HS-27A (cell line): ENCODE measurements at regions not wholly inside any gene's neighbourhood (a gene's known extent, or its start where the extent isn't known, plus 50 kb on each side); places are given as distances from the start of the nearest gene placed in this dataset.

Experiments used
- DNase-seq: peaks from one replicate; pipeline ENCODE4 v3.0.0-alpha.2; 2012; ENCODE audit warnings: low read depth, missing footprints

DNA sequence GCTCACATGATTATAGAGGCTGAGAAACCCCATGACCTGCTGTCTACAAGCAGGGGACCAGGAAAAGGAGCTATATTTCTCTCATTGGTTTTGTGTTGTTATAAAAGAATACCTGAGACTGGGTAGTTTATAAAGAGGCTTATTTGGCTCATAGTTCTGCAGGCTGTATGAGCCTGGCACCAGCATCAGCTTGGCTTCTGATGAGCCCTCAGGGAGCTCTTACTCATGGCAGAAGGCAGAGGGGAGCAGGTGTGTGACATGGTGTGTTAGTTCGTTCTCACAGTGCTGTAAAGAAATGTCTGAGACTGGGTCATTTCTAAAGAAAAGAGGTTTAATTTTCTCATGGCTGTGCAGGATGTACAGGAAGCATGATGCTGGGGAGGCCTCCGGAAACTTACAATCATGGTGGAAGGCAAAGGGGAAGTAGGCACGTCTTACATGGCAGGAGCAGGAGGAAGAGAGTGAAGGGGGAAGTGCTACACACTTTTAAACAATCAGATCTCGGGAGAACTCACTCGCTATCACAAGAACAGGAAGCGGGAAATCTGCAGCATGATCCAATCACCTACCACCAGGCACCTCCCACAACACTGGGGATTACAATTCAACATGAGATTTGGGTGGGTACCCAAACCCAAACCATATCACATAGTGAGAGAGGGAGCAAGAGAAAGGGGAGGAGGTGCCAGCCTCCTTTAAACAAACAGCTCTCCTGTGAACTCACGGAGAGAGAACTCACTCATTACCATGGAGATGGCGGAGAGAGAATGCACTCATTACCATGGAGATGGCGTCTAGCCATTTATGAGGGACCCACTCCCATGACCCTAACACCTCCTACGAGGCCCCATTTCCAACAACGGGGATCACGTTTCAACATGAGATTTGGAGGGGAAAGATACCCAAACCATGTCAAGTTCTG is 133.4 kb downstream of the JCAD start:
- no peak for DNase-seq

DNA sequence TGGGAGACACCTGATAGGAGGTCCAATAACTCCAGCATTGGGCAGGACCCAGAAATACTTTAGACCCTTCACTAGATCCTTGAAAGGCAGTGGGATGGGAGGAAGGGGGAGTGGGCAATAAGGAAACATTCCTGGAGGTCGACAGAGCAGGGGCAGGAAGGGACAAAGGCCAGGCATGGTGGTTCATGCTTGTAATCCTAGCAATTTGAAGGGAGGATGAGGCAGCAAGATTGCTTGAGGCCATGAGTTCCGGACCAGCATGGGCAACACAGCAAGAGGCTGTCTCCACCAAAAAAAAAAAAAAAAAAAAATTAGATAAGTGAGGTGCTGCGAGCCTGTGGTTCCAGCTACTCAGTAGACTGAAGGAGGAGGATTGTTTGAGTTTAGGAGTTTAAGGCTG is 134.9 kb downstream of the JCAD start:
- DNase-seq, result no peak

DNA sequence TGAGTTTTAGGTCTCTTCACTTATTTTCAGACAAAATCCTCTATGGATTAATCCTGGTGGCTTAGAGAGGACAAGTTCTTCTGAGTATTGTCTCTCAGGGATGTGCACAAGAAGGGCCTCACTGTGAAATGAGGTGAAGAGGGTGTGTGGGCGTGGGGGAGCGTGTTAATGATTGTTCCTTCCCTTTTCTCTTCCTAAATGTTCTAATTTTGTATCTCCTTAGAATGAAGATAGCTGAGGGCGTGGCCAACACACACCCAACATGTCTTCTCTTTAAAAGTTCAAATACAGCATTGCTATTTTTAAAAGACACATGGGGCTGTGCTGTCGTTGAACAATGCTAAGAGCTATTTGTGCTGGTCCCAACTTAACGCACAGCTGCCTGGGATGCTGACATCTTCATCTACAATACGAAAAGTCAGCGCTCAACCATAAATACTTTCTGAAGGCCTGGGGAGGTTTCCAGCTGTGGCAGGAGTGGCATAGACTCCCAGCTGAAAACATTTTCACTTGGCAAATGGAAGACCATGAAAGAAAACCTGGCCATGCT is 135.9 kb downstream of the JCAD start:
- DNase-seq, result no peak

DNA sequence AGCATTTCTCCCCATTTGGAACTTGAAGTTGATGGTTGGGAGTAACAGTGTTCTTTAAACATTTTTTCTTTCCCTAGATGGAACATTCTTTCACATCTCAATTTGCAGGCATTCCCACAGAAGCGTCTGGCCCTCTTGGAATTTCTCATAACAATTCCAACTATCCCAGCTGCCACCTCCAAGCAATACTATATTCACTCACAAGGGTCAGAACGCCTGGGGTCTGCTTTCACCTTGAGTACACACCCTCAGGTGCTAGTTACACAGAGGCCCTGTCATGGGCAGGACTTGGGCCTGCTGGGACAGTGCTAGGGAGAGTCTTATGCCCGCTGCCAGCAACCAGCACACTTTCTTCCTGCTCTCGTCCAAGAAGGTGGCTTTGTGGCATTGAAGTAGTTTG is 136.5 kb downstream of the JCAD start:
- DNase-seq, result no peak

DNA sequence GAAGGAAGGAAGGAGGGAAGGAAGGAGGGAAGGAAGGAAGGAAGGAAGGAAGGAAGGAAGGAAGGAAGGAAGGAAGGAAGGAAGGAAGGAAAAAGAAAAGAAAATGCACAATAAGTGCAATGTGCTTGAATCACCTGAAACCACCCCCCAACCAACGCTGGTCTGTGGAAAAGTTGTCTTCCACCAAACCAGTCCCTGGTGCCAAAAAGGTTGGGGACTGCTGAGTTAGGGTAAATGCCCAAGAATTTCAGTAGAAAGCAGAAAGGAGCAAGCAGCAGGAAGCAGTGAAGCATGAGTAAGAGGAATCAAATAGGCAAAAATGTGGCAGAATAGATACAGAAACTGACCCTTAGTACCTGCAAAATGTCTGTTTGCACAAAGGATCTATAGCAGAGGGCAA is 137.2 kb downstream of the JCAD start:
- DNase-seq, result no peak

DNA sequence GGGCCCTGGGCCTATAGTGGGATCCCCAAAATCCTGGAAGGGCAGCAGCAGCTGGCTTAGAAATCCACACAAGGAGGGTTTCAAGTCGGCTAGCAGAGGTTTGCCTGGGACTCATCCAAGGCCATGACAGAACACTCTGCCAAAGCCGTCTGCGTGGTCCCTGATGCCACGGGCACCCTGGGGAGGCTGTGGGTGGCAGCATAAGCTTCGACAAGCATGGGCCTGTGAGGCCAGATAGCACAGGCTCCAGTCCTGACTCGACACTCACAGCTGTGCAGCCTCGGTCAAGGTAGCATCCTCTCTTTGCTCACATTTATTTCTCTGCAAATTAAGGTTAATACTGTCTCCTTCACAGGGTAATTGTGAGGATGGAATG is 138.3 kb downstream of the JCAD start:
- no peak for DNase-seq

DNA sequence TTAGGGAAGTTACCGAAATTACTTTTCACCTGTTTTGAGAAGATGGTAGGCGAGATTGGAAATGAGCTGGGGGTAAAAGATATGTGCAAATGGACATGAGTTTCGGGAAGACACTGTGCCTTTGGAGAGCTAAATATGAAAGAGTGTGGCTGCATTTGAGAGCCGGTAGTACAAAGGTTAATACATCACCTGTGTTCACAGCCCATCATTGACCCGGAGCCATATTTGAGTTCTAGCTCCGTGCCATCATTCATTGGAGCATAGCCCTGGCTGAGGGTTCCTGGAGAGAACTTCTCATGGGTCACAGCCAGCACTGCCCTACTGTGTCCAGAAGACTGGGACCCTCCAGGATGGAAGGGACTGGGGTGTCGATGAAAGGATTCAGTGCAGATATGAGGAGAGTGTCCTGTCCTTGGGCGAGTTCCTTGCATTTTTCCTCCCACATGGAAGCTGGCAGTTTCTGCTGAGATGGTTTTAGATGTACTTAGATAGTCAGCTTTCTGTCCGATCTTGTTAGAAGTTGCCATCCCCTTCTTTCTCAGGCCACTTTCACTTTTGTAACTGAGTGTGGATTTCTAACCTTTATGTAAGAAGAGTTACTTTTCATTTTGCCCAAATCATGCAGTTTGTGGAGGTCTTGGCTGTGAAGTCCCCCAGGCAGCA is 138.8 kb downstream of the JCAD start:
- DNase-seq, result no peak

DNA sequence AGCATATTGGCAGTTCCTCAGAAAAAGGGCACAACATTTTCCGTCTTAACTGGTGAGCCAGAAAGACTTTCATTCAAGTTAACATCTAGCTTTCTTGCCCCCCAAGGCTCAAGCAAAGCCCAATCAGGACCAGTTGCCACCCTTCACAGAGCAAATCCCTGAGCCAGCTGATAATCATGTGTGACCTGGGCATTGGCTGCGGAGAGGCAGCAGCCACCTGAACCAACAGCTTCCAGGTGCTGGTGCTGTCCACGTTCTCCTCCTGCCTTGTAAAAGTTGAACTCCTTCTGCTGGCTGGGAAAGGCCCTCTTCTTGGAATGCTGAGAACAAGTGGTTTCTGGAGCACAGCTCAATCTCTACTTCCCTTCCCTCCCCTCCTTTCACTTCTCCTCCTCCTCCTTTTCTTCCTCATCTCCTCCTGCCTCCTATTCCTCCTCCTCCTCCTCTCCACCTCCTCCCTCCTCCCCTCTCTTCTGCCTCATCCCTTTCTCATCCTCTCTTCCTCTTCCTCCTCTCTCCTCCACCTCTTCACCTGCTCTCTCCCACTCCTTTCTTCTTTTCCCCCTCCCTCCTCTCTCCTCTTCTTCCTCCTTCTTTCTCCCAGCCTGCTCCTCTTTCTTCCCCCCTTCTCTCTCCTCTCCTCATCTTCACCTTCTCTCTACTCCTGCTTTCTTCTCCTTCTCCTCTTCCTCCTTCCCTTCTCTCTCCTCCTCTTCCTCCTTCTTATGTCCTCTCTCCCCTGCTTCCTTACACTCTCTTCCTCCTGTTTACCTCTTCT is 140.6 kb downstream of the JCAD start:
- DNase-seq, result no peak

DNA sequence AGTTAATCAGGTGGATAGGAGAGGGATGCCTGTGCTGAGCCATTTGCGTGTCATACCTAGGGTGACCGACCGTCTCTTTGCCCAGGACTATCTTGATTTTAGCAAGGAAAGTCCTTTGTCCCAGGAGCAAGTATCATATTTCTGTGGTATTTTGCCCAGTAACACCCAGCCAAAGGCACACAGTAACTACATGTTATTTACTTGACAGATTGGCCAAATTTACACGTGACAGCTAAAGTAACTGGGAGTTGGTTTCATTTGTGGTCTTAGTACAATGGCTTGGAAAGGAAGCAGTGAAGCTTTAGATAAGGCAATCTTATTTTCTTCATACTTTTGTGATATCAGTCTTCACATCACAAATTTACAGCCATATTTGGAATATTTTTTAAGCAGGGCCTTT is 142.1 kb downstream of the JCAD start:
- DNase-seq, result no peak

DNA sequence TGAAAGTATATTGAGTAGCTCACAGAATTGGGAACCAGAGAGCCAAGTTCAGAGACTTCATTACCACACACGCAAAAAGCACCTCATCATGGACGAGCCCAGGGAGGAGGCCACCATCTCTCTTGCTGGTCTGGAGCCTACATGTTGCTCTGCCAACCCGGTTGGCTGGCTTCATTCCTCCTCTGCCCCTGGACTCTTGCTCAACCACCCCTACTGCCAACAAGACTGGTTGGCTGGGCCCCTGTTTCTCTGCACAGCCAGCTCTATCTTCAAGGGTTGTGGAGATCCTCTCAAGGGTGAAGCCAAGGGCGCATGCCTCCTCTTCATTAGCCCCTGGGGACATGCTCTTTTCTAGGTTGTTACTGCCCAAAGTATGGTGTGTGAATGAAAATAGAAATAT is 142.7 kb downstream of the JCAD start:
- no peak for DNase-seq

DNA sequence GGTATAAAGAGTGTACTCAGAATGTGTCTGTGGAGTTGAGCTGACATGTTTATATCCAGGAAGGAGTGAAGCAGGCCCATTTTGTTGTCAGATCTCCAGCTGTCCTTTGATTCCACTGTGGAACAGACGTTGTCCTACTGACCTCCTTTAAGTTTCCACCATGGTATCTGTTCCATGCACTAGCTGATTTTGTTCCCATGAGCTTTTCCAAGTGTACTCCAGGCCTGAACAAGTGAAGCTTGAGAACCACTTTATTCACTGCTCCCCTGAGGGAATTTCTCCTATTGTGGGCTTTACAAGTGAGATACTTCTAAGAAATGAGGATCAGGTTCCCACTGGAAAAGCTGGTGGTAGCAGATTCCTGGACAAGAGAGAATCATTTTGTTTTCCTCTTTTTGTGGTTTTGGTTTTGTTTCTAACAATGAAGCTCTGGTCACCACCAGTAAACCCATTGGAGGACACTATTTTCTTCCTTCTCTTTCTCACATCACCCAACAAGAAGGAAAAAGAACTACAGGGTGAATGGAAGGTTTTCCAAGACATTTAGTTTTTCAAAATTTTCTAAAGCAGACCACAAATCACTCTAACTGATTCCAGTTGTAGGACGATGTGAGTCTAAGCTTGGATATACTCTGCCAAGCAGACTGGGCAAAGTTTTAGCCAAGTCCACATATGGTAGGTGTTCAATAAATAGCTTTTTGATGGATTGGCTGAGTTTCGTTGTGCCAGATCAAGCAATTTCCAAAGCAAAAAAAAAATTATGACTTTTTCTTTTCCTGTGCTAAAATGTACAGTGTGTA is 144.2 kb downstream of the JCAD start:
- DNase-seq, result no peak

DNA sequence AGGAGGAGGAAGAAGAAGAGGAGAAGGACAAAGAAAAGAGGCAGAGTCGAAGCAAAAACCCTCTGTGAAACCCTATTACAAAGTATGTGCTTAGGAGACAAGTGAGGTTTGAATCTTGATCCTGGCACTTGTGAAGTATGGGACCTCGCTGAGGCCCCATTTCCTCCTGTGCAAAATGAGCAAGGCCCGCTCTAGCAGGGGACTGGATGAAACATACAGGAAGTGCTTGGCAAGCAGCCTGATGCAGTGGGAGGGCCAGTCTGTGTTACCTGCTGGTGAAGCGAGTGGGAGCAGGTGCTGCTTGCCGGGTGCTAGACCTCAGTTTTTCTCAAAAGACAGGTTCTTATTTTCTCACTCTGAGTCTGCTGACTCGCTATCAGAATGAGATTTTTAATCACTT is 150.4 kb downstream of the JCAD start:
- DNase-seq, result no peak

DNA sequence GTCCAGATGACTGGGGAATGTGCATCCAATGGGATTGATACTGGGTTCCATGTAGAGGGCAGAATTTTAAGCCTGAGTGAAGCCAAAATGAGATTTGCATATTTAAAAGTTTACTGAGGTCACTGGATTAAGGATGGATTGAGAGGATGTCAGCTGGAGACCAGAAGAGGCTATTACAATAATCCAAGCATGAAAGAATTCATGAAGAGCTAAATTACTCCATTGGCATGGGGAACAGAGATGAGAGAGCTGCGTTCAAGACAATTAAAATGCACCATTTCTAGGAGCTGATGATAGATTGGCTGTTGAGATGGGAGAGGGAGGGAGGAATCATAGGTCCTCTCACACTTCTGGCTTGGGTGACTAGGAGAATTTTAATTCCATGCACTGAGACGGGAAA is 158.5 kb downstream of the JCAD start:
- no peak for DNase-seq

DNA sequence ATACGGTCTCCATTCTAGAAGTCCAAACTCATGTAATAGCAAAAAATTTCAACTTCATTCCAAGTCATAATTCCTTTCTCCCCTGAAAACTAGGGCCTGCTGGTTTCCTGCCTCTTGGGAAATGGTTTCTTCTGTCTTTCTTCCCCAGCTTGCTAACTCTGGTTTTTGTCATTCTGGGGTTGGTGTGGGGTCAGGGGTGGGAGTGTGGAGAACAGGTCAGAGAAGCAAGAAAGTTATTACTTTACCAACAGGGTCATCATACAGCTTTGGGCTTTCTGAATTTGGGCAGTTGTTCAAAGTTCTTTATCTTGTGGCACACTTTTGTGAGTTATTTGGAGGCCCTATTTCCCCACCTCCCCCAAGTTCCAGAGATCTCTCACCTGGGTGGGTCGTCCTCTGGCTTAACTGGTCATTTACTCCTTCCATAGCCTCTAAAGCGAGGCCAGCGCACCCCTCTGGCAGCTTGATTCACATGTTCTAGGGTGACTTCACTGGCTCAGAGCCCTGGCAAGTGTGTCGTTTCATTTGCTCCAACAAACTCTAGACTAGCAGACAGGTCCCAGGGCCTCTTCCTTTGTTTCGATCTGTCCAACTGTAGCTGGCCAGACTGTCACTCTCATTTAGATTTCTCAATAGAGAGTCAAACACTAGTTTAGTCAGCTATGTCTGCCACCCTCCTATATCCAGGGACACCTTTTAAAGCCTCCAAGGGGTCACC is 161.2 kb downstream of the JCAD start:
- no peak for DNase-seq

DNA sequence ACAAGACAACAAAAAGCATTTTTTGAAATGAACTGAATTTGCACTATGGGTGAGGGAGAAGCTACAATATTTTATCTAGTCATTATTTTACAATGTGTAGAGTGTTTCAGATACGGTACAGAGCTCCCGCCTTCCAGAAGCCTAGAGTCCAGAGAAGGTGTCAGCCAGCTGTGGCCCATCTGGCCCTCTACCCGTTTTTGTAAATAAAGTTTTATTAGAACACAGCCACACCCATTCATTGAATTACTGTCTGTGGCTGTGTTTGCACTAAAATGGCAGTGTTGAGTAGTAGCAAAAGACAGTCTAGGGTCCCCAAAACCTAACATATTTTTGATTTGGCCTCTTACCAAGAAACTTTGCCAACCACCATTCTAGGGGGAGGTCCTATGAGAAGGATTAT is 162.0 kb downstream of the JCAD start:
- DNase-seq, result no peak

DNA sequence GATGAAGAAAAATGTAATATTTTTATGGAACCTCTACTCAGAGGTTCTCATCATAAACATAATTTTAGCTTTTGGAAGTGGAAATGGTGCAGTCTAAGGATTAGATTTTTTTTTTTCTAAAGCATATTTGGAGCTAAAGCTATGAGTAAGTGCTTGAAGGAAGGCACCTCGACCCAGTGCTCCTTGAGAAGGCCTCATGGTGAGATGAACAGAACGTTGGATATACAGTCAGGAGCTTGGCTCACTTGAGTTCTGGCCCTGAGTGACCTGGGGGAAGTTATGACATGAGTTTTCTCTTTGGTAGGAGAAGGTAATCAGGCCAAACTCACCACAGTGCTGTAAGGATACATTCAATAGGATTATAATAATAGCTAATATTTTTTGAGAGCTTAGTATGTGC is 163.3 kb downstream of the JCAD start:
- no peak for DNase-seq

DNA sequence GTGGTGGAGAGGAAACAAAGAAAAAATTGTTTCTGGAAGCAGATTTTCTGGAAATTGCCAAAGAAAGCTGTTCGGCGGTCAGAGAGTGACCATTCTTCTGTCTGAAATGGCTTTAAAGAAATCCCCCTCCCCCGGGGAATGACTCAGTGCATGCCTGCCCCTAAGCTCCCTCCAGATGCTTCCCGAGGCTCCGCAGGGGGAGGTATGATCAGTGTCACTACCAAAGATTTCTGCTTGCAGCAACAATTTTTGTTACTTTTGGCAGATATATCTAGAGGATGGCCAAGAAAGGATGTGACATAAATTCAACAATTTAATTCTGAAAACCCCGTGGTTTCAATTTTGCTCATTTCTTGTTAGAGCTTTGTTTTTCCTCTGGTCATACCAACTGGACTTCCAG is 163.9 kb downstream of the JCAD start:
- DNase-seq, result peak; percentile 34

DNA sequence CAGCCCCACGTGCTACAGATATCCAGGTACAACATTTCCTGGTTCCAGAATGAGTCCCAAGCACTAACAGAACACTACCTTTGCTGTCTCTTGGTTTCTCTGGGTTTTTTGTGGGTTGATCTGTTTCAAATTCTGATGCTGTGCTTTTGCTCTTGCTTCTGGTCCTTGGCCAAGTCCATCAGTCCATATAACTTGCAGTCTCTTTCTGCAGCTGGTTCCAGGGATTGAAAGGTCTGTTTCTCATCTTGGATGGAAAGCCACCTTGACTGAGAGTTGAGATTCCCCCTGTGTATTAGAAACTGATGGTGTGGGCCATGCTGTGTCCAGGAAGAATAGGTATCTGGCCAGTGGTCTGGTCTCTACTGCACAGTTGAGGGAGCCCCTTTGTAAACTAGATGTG is 171.1 kb downstream of the JCAD start:
- DNase-seq, result no peak

DNA sequence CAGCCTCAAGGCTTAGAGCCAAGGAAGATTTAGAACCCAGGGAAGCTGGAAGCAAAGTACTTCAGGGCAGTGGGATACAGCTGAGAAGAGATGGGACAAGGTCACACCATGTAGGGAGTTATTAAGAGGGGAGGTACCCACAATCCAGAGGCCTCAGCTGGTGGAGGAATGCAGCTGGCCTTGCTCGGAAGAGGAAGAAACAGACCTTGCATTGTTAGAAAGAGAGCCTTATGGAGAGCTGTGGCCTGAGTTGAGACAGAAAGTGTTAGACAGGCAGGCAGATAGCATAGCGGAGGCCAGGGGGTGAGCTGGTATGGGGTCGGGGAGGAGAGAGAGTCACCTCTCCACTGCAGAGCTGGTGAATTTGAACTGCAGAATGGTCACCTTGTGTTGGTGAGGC is 173.1 kb downstream of the JCAD start:
- no peak for DNase-seq

DNA sequence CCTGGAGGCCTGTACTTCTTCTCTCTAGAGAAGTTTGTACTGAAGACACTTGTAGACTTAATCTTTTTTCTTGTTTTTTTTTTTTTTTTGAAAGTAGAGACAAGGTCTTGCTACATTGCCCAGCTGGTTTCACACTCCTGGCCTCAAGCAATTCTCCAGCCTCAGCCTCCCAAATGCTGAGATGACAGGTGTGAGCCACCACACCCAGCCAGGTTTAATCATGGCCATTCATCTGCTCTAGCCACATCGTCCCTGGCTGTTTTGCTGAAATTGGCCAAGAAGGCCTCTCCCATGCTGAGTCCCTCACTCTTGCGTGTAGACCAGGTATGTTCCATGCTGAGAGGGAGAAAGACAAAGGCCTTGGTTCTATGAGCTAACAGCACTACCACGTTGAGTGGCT is 176.2 kb downstream of the JCAD start:
- no peak for DNase-seq

DNA sequence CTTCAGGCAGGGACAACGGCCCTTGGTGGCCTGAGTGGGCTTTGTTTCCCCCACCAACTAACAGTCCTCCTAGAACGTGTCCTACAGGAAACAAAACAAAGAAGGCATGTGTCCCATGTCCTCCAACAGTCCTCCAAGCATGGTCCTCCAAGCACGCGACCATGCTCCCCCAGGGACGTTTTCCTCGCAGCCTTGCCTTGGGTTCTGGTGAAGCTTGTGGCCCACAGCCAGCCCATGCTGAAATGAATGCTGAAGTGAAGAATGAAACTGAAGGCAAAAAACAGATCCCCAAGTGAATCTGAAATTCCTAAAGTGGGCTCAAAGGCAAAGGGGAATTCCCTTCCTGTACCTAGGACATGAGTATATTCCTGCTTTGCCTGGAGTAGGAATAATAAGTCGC is 176.6 kb downstream of the JCAD start:
- DNase-seq, result no peak
